ENCODE measurements at regions not wholly inside any gene's neighbourhood (a gene's known extent, or its start where the extent isn't known, plus 50 kb on each side); places are given as distances from the start of the nearest gene placed in this dataset.

DNA sequence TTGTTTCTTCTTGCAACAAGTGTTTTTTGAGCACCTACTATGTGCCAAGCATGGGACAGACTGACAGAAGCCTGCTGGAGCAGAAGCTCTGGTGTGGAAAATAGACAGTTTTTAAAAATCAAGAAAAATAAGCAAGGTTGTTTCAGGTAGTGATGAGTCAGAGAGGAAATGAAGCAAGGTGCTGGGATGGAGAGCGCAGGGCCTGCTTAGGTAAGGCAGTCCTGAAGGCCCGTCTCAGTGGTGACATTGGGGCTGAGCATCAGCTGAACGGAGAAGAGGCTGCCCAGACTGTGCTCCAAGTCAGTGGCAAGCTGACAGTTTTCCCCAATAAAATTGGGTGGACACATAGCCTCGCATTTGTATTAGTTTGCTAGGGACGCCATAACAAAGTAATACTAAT is 263.6 kb downstream of the SS18 start:
- TF ChIP-seq, protein P1, sequence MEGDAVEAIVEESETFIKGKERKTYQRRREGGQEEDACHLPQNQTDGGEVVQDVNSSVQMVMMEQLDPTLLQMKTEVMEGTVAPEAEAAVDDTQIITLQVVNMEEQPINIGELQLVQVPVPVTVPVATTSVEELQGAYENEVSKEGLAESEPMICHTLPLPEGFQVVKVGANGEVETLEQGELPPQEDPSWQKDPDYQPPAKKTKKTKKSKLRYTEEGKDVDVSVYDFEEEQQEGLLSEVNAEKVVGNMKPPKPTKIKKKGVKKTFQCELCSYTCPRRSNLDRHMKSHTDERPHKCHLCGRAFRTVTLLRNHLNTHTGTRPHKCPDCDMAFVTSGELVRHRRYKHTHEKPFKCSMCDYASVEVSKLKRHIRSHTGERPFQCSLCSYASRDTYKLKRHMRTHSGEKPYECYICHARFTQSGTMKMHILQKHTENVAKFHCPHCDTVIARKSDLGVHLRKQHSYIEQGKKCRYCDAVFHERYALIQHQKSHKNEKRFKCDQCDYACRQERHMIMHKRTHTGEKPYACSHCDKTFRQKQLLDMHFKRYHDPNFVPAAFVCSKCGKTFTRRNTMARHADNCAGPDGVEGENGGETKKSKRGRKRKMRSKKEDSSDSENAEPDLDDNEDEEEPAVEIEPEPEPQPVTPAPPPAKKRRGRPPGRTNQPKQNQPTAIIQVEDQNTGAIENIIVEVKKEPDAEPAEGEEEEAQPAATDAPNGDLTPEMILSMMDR (IDR thresholded peaks at IDR 0.05), result no peak
- no peak for TF ChIP-seq POLR2AphosphoS5 (IDR thresholded peaks at IDR 0.05)
